Stimulated activated CD8-positive, alpha-beta memory T cell treated with anti-CD3 and anti-CD28 coated beads, Interleukin-4, amount 100 ng/mL, for 48 hours (primary cell): ENCODE measurements at regions not wholly inside any gene's neighbourhood (a gene's known extent, or its start where the extent isn't known, plus 50 kb on each side); places are given as distances from the start of the nearest gene placed in this dataset.
"Not testable (repeated sequence)": the region's sequence is repeated elsewhere in the genome, so short reads cannot be mapped to it uniquely, and the experiment has no call there.

ENCODE experiments used
- DNase-seq: peaks from one replicate; pipeline ENCODE4 v3.0.0-alpha.2; 2020

- no peak for DNase-seq
These were observed 576.1 kb downstream of the SLCO4C1 start for GRCh38 chr5:101720033-101720432.

- no peak for DNase-seq
These were observed 578.4 kb downstream of the SLCO4C1 start for GRCh38 chr5:101717721-101718120.

- no peak for DNase-seq
These were observed 579.1 kb downstream of the SLCO4C1 start for GRCh38 chr5:101716941-101717340.

- not testable (repeated sequence) for DNase-seq
These were observed 580.3 kb downstream of the SLCO4C1 start for GRCh38 chr5:101715790-101716189.

GRCh38 chr5:101689306-101689705 lies 606.8 kb downstream of the SLCO4C1 start:
- no peak for DNase-seq

GRCh38 chr5:101688156-101688555 lies 607.9 kb downstream of the SLCO4C1 start:
- no peak for DNase-seq

GRCh38 chr5:101687349-101687985 lies 608.6 kb downstream of the SLCO4C1 start:
- DNase-seq, result no peak

- no peak for DNase-seq
These were observed 609.4 kb downstream of the SLCO4C1 start for GRCh38 chr5:101686536-101687157.

GRCh38 chr5:101679816-101680215 lies 616.3 kb downstream of the SLCO4C1 start:
- no peak for DNase-seq

- DNase-seq, result peak; percentile 67
These were observed 617.4 kb downstream of the SLCO4C1 start for GRCh38 chr5:101678481-101679193.

GRCh38 chr5:101677961-101678360 lies 618.1 kb downstream of the SLCO4C1 start:
- no peak for DNase-seq

- DNase-seq, result no peak
These were observed 619.4 kb downstream of the SLCO4C1 start for GRCh38 chr5:101676646-101677045.

GRCh38 chr5:101675510-101676219 lies 620.4 kb downstream of the SLCO4C1 start:
- no peak for DNase-seq

GRCh38 chr5:101673120-101673519 lies 623.0 kb downstream of the SLCO4C1 start:
- DNase-seq, result no peak

- no peak for DNase-seq
These were observed 631.9 kb downstream of the SLCO4C1 start for GRCh38 chr5:101664071-101664791.

- DNase-seq, result no peak
These were observed 632.5 kb downstream of the SLCO4C1 start for GRCh38 chr5:101663543-101663942.

- DNase-seq, result no peak
These were observed 633.8 kb downstream of the SLCO4C1 start for GRCh38 chr5:101662263-101662662.

- DNase-seq, result no peak
These were observed 637.7 kb downstream of the SLCO4C1 start for GRCh38 chr5:101658433-101658832.

GRCh38 chr5:101653996-101654395 lies 642.1 kb downstream of the SLCO4C1 start:
- no peak for DNase-seq

GRCh38 chr5:101647861-101648260 lies 648.2 kb downstream of the SLCO4C1 start:
- DNase-seq, result no peak

GRCh38 chr5:101643794-101644193 lies 652.3 kb downstream of the SLCO4C1 start:
- no peak for DNase-seq

GRCh38 chr5:101637599-101637998 lies 658.5 kb downstream of the SLCO4C1 start:
- DNase-seq, result no peak

GRCh38 chr5:101627770-101628169 lies 668.3 kb downstream of the SLCO4C1 start:
- not testable (repeated sequence) for DNase-seq
